ENCODE measurements at regions not wholly inside any gene's neighbourhood (a gene's known extent, or its start where the extent isn't known, plus 50 kb on each side); places are given as distances from the start of the nearest gene placed in this dataset.

DNA sequence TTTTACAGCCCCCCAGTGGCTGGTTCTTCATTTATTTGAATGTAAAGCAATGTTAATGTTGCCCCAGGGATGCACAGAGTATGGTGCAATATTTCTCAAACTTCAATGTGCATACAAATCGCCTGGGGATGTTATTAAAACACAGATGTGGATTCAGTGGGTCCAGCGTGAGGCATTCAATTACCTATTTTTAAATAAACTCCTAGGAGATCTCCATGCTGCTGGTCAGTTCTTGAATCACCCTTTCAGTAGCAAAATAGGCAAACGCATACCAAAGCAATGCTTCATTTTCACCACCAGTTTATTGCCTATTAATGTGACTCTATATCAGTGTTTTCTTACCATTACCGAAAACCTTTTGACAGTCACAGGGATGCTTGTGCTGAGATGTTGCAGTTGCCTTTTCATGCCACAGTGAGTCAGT lies 530.7 kb downstream of the CBLN2 start:
- no peak for FAIRE-seq
- Histone ChIP-seq H3K9me3 (ENCODE audit: control insufficient read depth, low read depth, low read length) (no peaks in the 10 kb centered on the region), H3K4me1 (ENCODE audit: control insufficient read depth, extremely low read depth, insufficient read depth, low read length) (no peaks in the 10 kb centered on the region), H4K20me1 (ENCODE audit: control insufficient read depth, extremely low read depth, insufficient read depth, low read length) (no peaks in the 10 kb centered on the region), H3K36me3 (ENCODE audit: control insufficient read depth in 2 of 2, extremely low read depth in 1 of 2, insufficient read depth in 2 of 2, low read length in 2 of 2) (no peaks in the 10 kb centered on the region), H3K27ac (ENCODE audit: control insufficient read depth, insufficient read depth, low read length) (no peak overlapping the region), H2AFZ (ENCODE audit: control insufficient read depth, low read length) (no peak overlapping the region), H3K4me2 (ENCODE audit: control insufficient read depth, extremely low read depth, insufficient read depth, low read depth, low read length) (no peak overlapping the region), H3K4me3 (ENCODE audit: control insufficient read depth in 2 of 3, extremely low read depth in 1 of 3, insufficient read depth in 2 of 3, low read depth in 1 of 3, low read length in 3 of 3) (no peak overlapping the region), H3K9ac (ENCODE audit: control insufficient read depth, extremely low read depth, insufficient read depth, low read length) (no peak overlapping the region), H3K79me2 (ENCODE audit: control insufficient read depth, insufficient read depth, low read length) (no peaks in the 10 kb centered on the region), H3K27me3 (ENCODE audit: control insufficient read depth, extremely low read depth, insufficient read depth, low read length) (no peaks in the 10 kb centered on the region), H3K9me1 (ENCODE audit: control insufficient read depth, extremely low read depth, insufficient read depth, low read length) (no peaks in the 10 kb centered on the region)
- TF ChIP-seq, protein P1, sequence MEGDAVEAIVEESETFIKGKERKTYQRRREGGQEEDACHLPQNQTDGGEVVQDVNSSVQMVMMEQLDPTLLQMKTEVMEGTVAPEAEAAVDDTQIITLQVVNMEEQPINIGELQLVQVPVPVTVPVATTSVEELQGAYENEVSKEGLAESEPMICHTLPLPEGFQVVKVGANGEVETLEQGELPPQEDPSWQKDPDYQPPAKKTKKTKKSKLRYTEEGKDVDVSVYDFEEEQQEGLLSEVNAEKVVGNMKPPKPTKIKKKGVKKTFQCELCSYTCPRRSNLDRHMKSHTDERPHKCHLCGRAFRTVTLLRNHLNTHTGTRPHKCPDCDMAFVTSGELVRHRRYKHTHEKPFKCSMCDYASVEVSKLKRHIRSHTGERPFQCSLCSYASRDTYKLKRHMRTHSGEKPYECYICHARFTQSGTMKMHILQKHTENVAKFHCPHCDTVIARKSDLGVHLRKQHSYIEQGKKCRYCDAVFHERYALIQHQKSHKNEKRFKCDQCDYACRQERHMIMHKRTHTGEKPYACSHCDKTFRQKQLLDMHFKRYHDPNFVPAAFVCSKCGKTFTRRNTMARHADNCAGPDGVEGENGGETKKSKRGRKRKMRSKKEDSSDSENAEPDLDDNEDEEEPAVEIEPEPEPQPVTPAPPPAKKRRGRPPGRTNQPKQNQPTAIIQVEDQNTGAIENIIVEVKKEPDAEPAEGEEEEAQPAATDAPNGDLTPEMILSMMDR (optimal IDR thresholded peaks at IDR 0.05 in 1 of 3, IDR thresholded peaks at IDR 0.05 in 1 of 3, conservative IDR thresholded peaks at IDR 0.05 in 1 of 3; ENCODE audit: extremely low read depth in 1 of 3, insufficient read depth in 2 of 3, low read length in 3 of 3): no peak
- TF ChIP-seq EZH2 (IDR thresholded peaks at IDR 0.05; ENCODE audit: low read length): no peak
- dilution Hi-C loops (cut with MboI; ENCODE audit: extremely low pct_ligation_motif_present, low sequenced_read_pairs): no loop called here
- DNase-seq (ENCODE audit: low read depth, low spot score): no peak

DNA sequence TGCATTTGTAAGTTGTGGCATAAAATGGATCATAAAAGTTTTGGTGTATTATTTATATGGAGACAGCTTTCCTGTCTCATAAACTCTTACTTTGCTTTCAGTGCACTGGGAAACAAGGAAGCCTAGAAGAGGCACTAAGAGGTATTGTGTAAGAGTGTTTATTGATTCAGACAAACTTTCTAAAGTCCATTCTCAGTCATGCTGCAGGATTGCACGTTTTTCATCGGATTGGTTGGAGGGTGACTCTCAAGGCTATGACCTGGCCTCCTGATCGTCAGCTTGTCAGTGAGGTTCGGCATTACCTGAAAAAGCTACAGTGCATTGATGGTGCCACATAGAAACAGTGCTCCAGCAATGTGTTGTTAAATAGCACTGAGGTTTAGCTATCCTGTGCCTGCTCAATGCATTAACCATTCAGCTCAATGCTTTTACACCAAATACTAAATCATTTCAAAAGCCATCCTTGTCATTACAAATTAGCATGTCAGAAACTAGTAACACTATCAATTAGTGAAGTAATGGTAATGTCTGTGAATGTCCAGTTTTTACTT lies 545.5 kb downstream of the CBLN2 start:
- dilution Hi-C loops (cut with MboI; ENCODE audit: extremely low pct_ligation_motif_present, low sequenced_read_pairs): no loop called here
- FAIRE-seq: no peak

More for the DNA sequence above, 545.5 kb downstream of the CBLN2 start:
- no peaks in the 10 kb centered on the region for H3K79me2 ChIP-seq (ENCODE audit: control insufficient read depth, insufficient read depth, low read length)
- no peak overlapping the region for H3K9ac ChIP-seq (ENCODE audit: control insufficient read depth, extremely low read depth, insufficient read depth, low read length)
- no peaks in the 10 kb centered on the region for H3K9me1 ChIP-seq (ENCODE audit: control insufficient read depth, extremely low read depth, insufficient read depth, low read length)
- H4K20me1 ChIP-seq (ENCODE audit: control insufficient read depth, extremely low read depth, insufficient read depth, low read length): no peaks in the 10 kb centered on the region
- TF ChIP-seq, protein P1 (optimal IDR thresholded peaks at IDR 0.05 in 1 of 3, IDR thresholded peaks at IDR 0.05 in 1 of 3, conservative IDR thresholded peaks at IDR 0.05 in 1 of 3; ENCODE audit: extremely low read depth in 1 of 3, insufficient read depth in 2 of 3, low read length in 3 of 3): no peak
- no peak for TF ChIP-seq EZH2 (IDR thresholded peaks at IDR 0.05; ENCODE audit: low read length)
- no peak overlapping the region for H3K27ac ChIP-seq (ENCODE audit: control insufficient read depth, insufficient read depth, low read length)
- H3K27me3 ChIP-seq (ENCODE audit: control insufficient read depth, extremely low read depth, insufficient read depth, low read length): no peaks in the 10 kb centered on the region
- no peaks in the 10 kb centered on the region for H3K4me1 ChIP-seq (ENCODE audit: control insufficient read depth, extremely low read depth, insufficient read depth, low read length)
- no peak overlapping the region for H3K4me2 ChIP-seq (ENCODE audit: control insufficient read depth, extremely low read depth, insufficient read depth, low read depth, low read length)
- H3K9me3 ChIP-seq (ENCODE audit: control insufficient read depth, low read depth, low read length): peaks cover 3% of the 10 kb centered on the region
- no peak for DNase-seq (ENCODE audit: low read depth, low spot score)
- H3K36me3 ChIP-seq (ENCODE audit: control insufficient read depth in 2 of 2, extremely low read depth in 1 of 2, insufficient read depth in 2 of 2, low read length in 2 of 2): no peaks in the 10 kb centered on the region
- H3K4me3 ChIP-seq (ENCODE audit: control insufficient read depth in 2 of 3, extremely low read depth in 1 of 3, insufficient read depth in 2 of 3, low read depth in 1 of 3, low read length in 3 of 3): no peak overlapping the region
- H2AFZ ChIP-seq (ENCODE audit: control insufficient read depth, low read length): no peak overlapping the region
